ENCODE measurements at regions not wholly inside any gene's neighbourhood (a gene's known extent, or its start where the extent isn't known, plus 50 kb on each side); places are given as distances from the start of the nearest gene placed in this dataset.

DNA sequence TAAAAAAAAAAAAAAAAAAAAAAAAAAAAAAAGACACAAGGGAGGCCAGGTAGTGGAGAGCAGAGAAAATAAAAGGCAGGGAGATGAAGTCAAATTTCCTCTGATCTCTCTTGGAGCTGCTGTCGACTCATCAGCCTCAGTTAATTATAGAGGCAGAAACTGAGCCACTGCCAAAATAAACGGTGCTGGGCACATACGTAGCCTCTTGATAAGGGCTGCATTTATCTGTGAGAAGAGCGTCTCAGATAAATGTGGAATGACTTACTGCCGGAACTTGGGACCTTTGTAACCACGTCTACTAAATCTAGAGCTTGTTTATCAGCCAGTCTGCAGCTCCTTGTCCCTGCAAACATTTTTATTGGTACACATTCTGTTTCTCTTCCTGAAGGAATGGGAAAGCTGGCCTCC, 162.3 kb downstream of the BAMBI start:
- H3K27ac ChIP-seq (ENCODE audit: low read length): no peak overlapping the region
- H3K9me3 Mint-ChIP-seq: peaks cover 2 to 3% of the 10 kb centered on the region in 2 donors
- intact Hi-C loops (cut with micrococcal nuclease): no loop called here
- no peaks in the 10 kb centered on the region for H3K27me3 ChIP-seq (ENCODE audit: control insufficient read depth, insufficient read depth, low read length)
- no peaks in the 10 kb centered on the region for H3K36me3 ChIP-seq (ENCODE audit: control insufficient read depth, insufficient read depth, low read length)
- no peaks in the 10 kb centered on the region for H3K9me3 ChIP-seq (ENCODE audit: control insufficient read depth, insufficient read depth, low read length)
- H3K4me1 ChIP-seq (ENCODE audit: control insufficient read depth, insufficient read depth, low read length): no peaks in the 10 kb centered on the region
- peaks cover 0 to 6% of the 10 kb centered on the region in 2 donors for H3K27me3 Mint-ChIP-seq (ENCODE audit: low read depth in 2 of 2)
- no peak overlapping the region for H3K4me3 ChIP-seq (ENCODE audit: low read length)
- ATAC-seq: no peak
- 66% methylated on average over 6 of the region's 6 CpGs for WGBS (ENCODE audit: insufficient coverage)
- TF ChIP-seq, protein P1, sequence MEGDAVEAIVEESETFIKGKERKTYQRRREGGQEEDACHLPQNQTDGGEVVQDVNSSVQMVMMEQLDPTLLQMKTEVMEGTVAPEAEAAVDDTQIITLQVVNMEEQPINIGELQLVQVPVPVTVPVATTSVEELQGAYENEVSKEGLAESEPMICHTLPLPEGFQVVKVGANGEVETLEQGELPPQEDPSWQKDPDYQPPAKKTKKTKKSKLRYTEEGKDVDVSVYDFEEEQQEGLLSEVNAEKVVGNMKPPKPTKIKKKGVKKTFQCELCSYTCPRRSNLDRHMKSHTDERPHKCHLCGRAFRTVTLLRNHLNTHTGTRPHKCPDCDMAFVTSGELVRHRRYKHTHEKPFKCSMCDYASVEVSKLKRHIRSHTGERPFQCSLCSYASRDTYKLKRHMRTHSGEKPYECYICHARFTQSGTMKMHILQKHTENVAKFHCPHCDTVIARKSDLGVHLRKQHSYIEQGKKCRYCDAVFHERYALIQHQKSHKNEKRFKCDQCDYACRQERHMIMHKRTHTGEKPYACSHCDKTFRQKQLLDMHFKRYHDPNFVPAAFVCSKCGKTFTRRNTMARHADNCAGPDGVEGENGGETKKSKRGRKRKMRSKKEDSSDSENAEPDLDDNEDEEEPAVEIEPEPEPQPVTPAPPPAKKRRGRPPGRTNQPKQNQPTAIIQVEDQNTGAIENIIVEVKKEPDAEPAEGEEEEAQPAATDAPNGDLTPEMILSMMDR (IDR thresholded peaks at IDR 0.05): no peak
- no peak overlapping the region for H3K27ac Mint-ChIP-seq
- DNase-seq: no peak
- no peaks in the 10 kb centered on the region for H3K36me3 Mint-ChIP-seq
- no peaks in the 10 kb centered on the region for H3K4me1 Mint-ChIP-seq
- no peak overlapping the region for H3K4me3 Mint-ChIP-seq

DNA sequence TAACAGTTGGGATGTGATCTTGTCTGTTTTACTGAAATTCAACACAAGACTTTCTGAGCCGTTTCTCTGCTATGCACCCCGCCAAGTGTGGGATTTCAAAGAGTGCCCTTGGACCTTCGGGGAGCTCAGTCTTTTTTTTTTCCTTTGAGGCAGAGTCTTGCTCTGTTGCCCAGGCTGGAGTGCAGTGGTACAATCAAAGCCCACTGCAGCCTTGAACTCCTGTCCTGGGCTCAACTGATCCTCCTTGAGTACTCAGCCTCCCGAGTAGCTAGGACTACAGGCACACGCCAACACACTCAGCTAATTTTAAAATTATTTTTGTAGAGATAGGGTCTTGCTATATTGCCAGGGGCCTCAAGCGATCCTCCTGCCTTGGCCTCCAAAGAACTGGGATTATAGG, 162.9 kb downstream of the BAMBI start:
- no peak overlapping the region for H3K4me3 ChIP-seq (ENCODE audit: low read length)
- peaks cover 2 to 3% of the 10 kb centered on the region in 2 donors for H3K9me3 Mint-ChIP-seq
- intact Hi-C loops (cut with micrococcal nuclease): no loop called here
- ATAC-seq (no peak), DNase-seq (no peak)
- H3K4me1 Mint-ChIP-seq: no peaks in the 10 kb centered on the region
- H3K4me3 Mint-ChIP-seq: no peak overlapping the region
- H3K27me3 ChIP-seq (ENCODE audit: control insufficient read depth, insufficient read depth, low read length): no peaks in the 10 kb centered on the region
- H3K36me3 Mint-ChIP-seq: no peaks in the 10 kb centered on the region
- TF ChIP-seq, protein P1 (IDR thresholded peaks at IDR 0.05): no peak
- H3K9me3 ChIP-seq (ENCODE audit: control insufficient read depth, insufficient read depth, low read length): peaks cover 6% of the 10 kb centered on the region
- H3K27ac Mint-ChIP-seq: no peak overlapping the region
- peaks cover 0 to 6% of the 10 kb centered on the region in 2 donors for H3K27me3 Mint-ChIP-seq (ENCODE audit: low read depth in 2 of 2)
- WGBS (ENCODE audit: insufficient coverage): 87% methylated on average over 4 of the region's 6 CpGs
- no peaks in the 10 kb centered on the region for H3K4me1 ChIP-seq (ENCODE audit: control insufficient read depth, insufficient read depth, low read length)
- no peak overlapping the region for H3K27ac ChIP-seq (ENCODE audit: low read length)
- no peaks in the 10 kb centered on the region for H3K36me3 ChIP-seq (ENCODE audit: control insufficient read depth, insufficient read depth, low read length)

DNA sequence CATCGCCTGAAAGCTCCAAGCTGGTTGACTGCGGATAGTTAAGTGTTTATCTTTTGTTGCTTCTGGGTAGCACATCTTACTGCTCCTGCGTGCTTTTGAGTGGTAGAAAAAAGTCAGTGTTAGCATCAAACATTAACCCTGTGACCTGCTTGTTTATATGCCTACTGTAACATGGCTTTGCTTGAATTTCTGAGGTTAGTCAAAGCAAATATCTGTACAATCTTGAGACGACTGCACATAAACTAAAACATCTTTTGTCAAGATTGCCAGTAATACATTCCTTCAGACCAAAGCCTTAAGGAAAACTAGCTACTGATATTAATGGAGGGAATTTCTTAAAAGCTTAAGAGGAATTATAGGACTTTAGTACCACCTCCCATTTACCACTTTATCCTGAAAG, 163.7 kb downstream of the BAMBI start:
- 88% methylated on average over 3 of the region's 4 CpGs for WGBS (ENCODE audit: insufficient coverage)
- intact Hi-C loops (cut with micrococcal nuclease): no loop called here
- peaks cover 2 to 3% of the 10 kb centered on the region in 2 donors for H3K9me3 Mint-ChIP-seq
- no peaks in the 10 kb centered on the region for H3K27me3 ChIP-seq (ENCODE audit: control insufficient read depth, insufficient read depth, low read length)
- no peak overlapping the region for H3K27ac Mint-ChIP-seq
- H3K27me3 Mint-ChIP-seq (ENCODE audit: low read depth in 2 of 2): peaks cover 0 to 6% of the 10 kb centered on the region in 2 donors
- ATAC-seq (no peak), DNase-seq (no peak)
- no peak overlapping the region for H3K4me3 Mint-ChIP-seq
- no peak overlapping the region for H3K4me3 ChIP-seq (ENCODE audit: low read length)
- no peaks in the 10 kb centered on the region for H3K4me1 ChIP-seq (ENCODE audit: control insufficient read depth, insufficient read depth, low read length)
- TF ChIP-seq, protein P1 (IDR thresholded peaks at IDR 0.05): no peak
- H3K4me1 Mint-ChIP-seq: no peaks in the 10 kb centered on the region
- peaks cover 6% of the 10 kb centered on the region for H3K9me3 ChIP-seq (ENCODE audit: control insufficient read depth, insufficient read depth, low read length)
- no peaks in the 10 kb centered on the region for H3K36me3 ChIP-seq (ENCODE audit: control insufficient read depth, insufficient read depth, low read length)
- H3K27ac ChIP-seq (ENCODE audit: low read length): no peak overlapping the region
- no peaks in the 10 kb centered on the region for H3K36me3 Mint-ChIP-seq

GRCh38 chr10:28841625-28842024, 164.3 kb downstream of the BAMBI start:
- intact Hi-C loops (cut with micrococcal nuclease): no loop called here
- Histone ChIP-seq H3K36me3 (ENCODE audit: control insufficient read depth, insufficient read depth, low read length) (no peaks in the 10 kb centered on the region), H3K9me3 (ENCODE audit: control insufficient read depth, insufficient read depth, low read length) (peaks cover 6% of the 10 kb centered on the region), H3K4me3 (ENCODE audit: low read length) (no peak overlapping the region), H3K27ac (ENCODE audit: low read length) (no peak overlapping the region), H3K27me3 (ENCODE audit: control insufficient read depth, insufficient read depth, low read length) (no peaks in the 10 kb centered on the region), H3K4me1 (ENCODE audit: control insufficient read depth, insufficient read depth, low read length) (no peaks in the 10 kb centered on the region)
- ATAC-seq: no peak
- Mint-ChIP-seq H3K4me1 (no peaks in the 10 kb centered on the region), H3K27me3 (ENCODE audit: low read depth in 2 of 2) (peaks cover 0 to 3% of the 10 kb centered on the region in 2 donors), H3K9me3 (no peaks in the 10 kb centered on the region), H3K36me3 (no peaks in the 10 kb centered on the region), H3K27ac (no peak overlapping the region), H3K4me3 (no peak overlapping the region)
- 100% methylated on average over 1 of the region's 2 CpGs for WGBS (ENCODE audit: insufficient coverage)
- no peak for DNase-seq
- TF ChIP-seq, protein P1 (IDR thresholded peaks at IDR 0.05): no peak

All from natural killer cell (primary cell).